Breast epithelium (tissue), 3 donors: ENCODE measurements at regions not wholly inside any gene's neighbourhood (a gene's known extent, or its start where the extent isn't known, plus 50 kb on each side); places are given as distances from the start of the nearest gene placed in this dataset.

Experiments used
- CTCF ChIP-seq, 3 donors: fragments of 450-650 bp; IDR thresholded peaks; one replicate each; pipeline ENCODE4 v1.5.1; 2016 to 2017; ENCODE audit warnings: antibody characterized with exemption in 3 of 3, mild to moderate bottlenecking in 3 of 3, moderate library complexity in 3 of 3
- POLR2A ChIP-seq: fragments of 450-650 bp; IDR thresholded peaks from one replicate; pipeline ENCODE4 v1.6.1; 2016; ENCODE audit warnings: antibody characterized with exemption, mild to moderate bottlenecking, moderate library complexity

GRCh38 chr2:33660416-33661123 lies 61.5 kb upstream of the FAM98A start:
- TF ChIP-seq POLR2A (no peak), CTCF (IDR thresholded peaks at IDR 0.05) (no peak)
